DND-41 (cell line): ENCODE measurements at regions not wholly inside any gene's neighbourhood (a gene's known extent, or its start where the extent isn't known, plus 50 kb on each side); places are given as distances from the start of the nearest gene placed in this dataset.

Experiments used
- ATAC-seq: fragments of 200-7000 bp; cut with Tn5 transposase; 3 replicates; pipeline ENCODE4 v1.9.1; 2021; ENCODE audit warnings: low read depth; ENCODE audit not compliant: insufficient read depth
- DNase-seq: peaks from one replicate; pipeline ENCODE4 v3.0.0-alpha.2; 2020
- H2AFZ ChIP-seq: 2 replicates; pipeline ENCODE4 v1.6.0; 2012; ENCODE audit warnings: low read depth, low read length
- H3K27ac ChIP-seq: 2 replicates; pipeline ENCODE4 v1.5.1; 2012; ENCODE audit warnings: low read length, inconsistent platforms
- H3K27me3 ChIP-seq: fragments of 200-600 bp; sonication (generic); 2 replicates; pipeline ENCODE4 v1.6.0; 2012; ENCODE audit warnings: low read length, mild to moderate bottlenecking, inconsistent platforms; ENCODE audit not compliant: insufficient read depth, poor library complexity
- H3K36me3 ChIP-seq: 2 replicates; pipeline ENCODE4 v1.5.1; 2012; ENCODE audit warnings: low read length, inconsistent platforms; ENCODE audit not compliant: insufficient read depth
- H3K4me1 ChIP-seq: 2 replicates; pipeline ENCODE4 v1.5.1; 2012; ENCODE audit warnings: mild to moderate bottlenecking, low read length; ENCODE audit not compliant: insufficient read depth
- H3K4me2 ChIP-seq: 2 replicates; pipeline ENCODE4 v1.6.0; 2012; ENCODE audit warnings: mild to moderate bottlenecking, moderate library complexity, low read length, inconsistent platforms; ENCODE audit not compliant: insufficient read depth
- H3K4me3 ChIP-seq, 2 experiments: fragments of 200-600 bp in 1 of 2; shearing (Covaris generic) in 1 of 2; 2 replicates each; pipeline ENCODE4 v1.5.1; 2012 to 2016; ENCODE audit warnings: inconsistent platforms in 2 of 2, low read length in 2 of 2, mild to moderate bottlenecking in 2 of 2, low read depth in 1 of 2, moderate library complexity in 1 of 2
- H3K79me2 ChIP-seq: 2 replicates; pipeline ENCODE4 v1.6.0; 2012; ENCODE audit warnings: low read length, inconsistent platforms; ENCODE audit not compliant: insufficient read depth
- H3K9ac ChIP-seq: 2 replicates; pipeline ENCODE4 v1.6.0; 2012; ENCODE audit warnings: low read depth, mild to moderate bottlenecking, inconsistent platforms, low read length, moderate library complexity
- H3K9me3 ChIP-seq: 2 replicates; pipeline ENCODE4 v1.5.1; 2012; ENCODE audit warnings: low read length, moderate library complexity, mild to moderate bottlenecking, inconsistent platforms; ENCODE audit not compliant: insufficient read depth, severe bottlenecking
- H4K20me1 ChIP-seq: 2 replicates; pipeline ENCODE4 v1.6.0; 2012; ENCODE audit warnings: low read length; ENCODE audit not compliant: insufficient read depth
- EZH2 ChIP-seq: IDR thresholded peaks from 3 replicates; pipeline ENCODE4 v1.6.1; 2012; ENCODE audit warnings: borderline replicate concordance, low read depth, mild to moderate bottlenecking, moderate library complexity, low read length, inconsistent platforms; ENCODE audit not compliant: severe bottlenecking
- TF ChIP-seq, protein P1 (sequence below): IDR thresholded peaks from 2 replicates; pipeline ENCODE4 v1.5.1; 2012; ENCODE audit warnings: borderline replicate concordance, low read length, moderate library complexity, mild to moderate bottlenecking; ENCODE audit not compliant: poor library complexity, severe bottlenecking; ENCODE audit errors: extremely low read depth

DNA sequence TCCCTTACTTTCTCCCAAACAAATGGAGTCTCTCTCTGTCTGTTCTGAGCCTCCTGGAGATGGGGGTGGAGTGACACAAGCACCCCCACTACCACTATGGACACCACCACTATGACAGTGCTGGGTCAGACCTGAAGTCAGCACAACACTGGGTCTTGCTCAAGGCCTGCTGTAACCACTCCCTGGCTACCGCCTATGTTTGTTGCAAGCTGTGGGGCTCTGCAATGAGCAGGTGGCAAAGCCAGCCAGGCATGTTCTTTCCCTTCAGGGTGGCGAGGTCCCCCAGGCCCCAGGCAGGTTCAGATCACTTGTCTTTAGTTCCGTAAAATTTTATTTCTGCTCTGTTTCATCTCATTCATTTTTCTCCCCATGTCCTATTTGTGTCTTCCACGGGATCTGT, 349.8 kb downstream of the TMEM121 start:
- no peak overlapping the region for H3K4me3 ChIP-seq
- no peak overlapping the region for H3K4me2 ChIP-seq
- DNase-seq (no peak), ATAC-seq (no peak)
- H4K20me1 ChIP-seq, result no peaks in the 10 kb centered on the region
- H3K27me3 ChIP-seq, result peaks cover 16% of the 10 kb centered on the region
- H3K9me3 ChIP-seq, result no peaks in the 10 kb centered on the region
- TF ChIP-seq, protein P1, sequence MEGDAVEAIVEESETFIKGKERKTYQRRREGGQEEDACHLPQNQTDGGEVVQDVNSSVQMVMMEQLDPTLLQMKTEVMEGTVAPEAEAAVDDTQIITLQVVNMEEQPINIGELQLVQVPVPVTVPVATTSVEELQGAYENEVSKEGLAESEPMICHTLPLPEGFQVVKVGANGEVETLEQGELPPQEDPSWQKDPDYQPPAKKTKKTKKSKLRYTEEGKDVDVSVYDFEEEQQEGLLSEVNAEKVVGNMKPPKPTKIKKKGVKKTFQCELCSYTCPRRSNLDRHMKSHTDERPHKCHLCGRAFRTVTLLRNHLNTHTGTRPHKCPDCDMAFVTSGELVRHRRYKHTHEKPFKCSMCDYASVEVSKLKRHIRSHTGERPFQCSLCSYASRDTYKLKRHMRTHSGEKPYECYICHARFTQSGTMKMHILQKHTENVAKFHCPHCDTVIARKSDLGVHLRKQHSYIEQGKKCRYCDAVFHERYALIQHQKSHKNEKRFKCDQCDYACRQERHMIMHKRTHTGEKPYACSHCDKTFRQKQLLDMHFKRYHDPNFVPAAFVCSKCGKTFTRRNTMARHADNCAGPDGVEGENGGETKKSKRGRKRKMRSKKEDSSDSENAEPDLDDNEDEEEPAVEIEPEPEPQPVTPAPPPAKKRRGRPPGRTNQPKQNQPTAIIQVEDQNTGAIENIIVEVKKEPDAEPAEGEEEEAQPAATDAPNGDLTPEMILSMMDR, result no peak
- TF ChIP-seq EZH2, result no peak
- H2AFZ ChIP-seq, result no peak overlapping the region
- H3K79me2 ChIP-seq, result no peaks in the 10 kb centered on the region
- H3K9ac ChIP-seq, result no peak overlapping the region
- H3K27ac ChIP-seq, result no peak overlapping the region
- no peaks in the 10 kb centered on the region for H3K36me3 ChIP-seq
- no peaks in the 10 kb centered on the region for H3K4me1 ChIP-seq

DNA sequence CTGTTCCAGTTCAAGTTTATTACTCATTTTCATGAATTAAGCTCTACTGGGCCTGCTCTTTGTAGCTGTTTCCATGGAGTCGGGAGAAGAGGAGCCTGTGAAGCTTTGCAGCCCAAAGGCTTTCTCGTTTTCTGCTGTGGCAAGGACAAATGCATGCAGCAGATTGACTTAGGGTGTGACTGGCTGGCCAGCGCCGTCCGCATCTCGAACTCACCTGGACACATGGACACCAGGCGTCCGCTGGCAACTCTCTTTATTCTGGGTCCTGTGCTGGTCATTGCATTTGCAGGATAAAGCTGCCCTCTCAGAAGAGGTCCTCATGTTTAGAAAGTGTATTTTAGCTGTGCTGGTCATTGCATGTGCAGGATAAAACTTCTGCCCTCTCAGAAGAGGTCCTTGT, 350.4 kb downstream of the TMEM121 start:
- no peaks in the 10 kb centered on the region for H3K79me2 ChIP-seq
- H3K4me3 ChIP-seq, result no peak overlapping the region
- no peak overlapping the region for H3K9ac ChIP-seq
- DNase-seq (no peak), ATAC-seq (no peak)
- TF ChIP-seq, protein P1, result no peak
- no peak for TF ChIP-seq EZH2
- H3K36me3 ChIP-seq, result no peaks in the 10 kb centered on the region
- peaks cover 16% of the 10 kb centered on the region for H3K27me3 ChIP-seq
- no peak overlapping the region for H3K27ac ChIP-seq
- H2AFZ ChIP-seq, result no peak overlapping the region
- H4K20me1 ChIP-seq, result no peaks in the 10 kb centered on the region
- H3K9me3 ChIP-seq, result no peaks in the 10 kb centered on the region
- H3K4me1 ChIP-seq, result no peaks in the 10 kb centered on the region
- no peak overlapping the region for H3K4me2 ChIP-seq

DNA sequence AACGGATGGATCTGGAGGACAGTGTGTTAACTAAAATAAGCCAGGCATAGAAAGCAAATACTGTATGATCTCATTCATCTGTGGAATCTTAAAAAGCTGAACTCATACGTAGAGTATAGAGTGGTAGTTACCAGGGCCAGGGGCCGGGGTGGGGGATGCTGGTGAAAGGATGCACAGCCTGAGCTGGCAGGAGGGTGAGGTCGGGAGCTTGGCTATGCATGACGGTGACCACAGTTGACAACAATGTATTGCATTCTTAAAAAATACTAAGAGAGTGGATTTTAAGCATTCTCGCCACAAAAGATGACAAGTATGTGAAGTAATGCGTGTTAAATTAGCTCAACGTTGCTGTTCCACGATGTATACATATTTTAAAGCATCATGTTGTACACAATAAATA, 351.3 kb downstream of the TMEM121 start:
- H3K27ac ChIP-seq, result no peak overlapping the region
- TF ChIP-seq, protein P1, result no peak
- no peak for TF ChIP-seq EZH2
- no peaks in the 10 kb centered on the region for H4K20me1 ChIP-seq
- DNase-seq (no peak), ATAC-seq (no peak)
- H3K4me3 ChIP-seq, result no peak overlapping the region
- no peaks in the 10 kb centered on the region for H3K4me1 ChIP-seq
- no peaks in the 10 kb centered on the region for H3K9me3 ChIP-seq
- no peaks in the 10 kb centered on the region for H3K79me2 ChIP-seq
- H3K9ac ChIP-seq, result no peak overlapping the region
- H3K36me3 ChIP-seq, result no peaks in the 10 kb centered on the region
- H2AFZ ChIP-seq, result no peak overlapping the region
- peaks cover 16% of the 10 kb centered on the region for H3K27me3 ChIP-seq
- no peak overlapping the region for H3K4me2 ChIP-seq

DNA sequence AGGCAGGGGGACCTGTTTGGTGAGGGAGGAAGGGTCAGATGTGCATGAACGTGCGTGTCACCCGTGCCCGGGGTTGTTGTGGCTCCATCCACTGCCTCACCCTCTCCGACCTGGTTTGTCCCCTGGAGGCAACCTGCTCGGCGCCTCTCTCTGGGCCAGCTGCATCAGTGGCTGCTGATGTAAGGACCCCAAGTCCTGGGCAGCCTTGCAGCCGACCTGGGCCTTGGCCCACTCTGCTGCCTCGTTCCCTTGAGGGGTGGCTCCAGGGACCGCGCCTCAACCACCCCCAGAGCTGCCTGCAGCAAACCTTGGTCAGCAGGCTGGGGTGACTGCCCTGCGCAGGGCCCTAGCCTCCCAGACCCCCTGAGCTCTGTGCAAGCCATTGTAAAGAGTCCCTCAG, 351.7 kb downstream of the TMEM121 start:
- peaks cover 16% of the 10 kb centered on the region for H3K27me3 ChIP-seq
- no peaks in the 10 kb centered on the region for H3K9me3 ChIP-seq
- ATAC-seq (no peak), DNase-seq (no peak)
- no peaks in the 10 kb centered on the region for H3K36me3 ChIP-seq
- no peaks in the 10 kb centered on the region for H3K4me1 ChIP-seq
- H3K27ac ChIP-seq, result no peak overlapping the region
- no peak overlapping the region for H3K4me2 ChIP-seq
- no peak overlapping the region for H3K4me3 ChIP-seq
- H3K9ac ChIP-seq, result no peak overlapping the region
- TF ChIP-seq, protein P1, result no peak
- TF ChIP-seq EZH2, result no peak
- no peaks in the 10 kb centered on the region for H3K79me2 ChIP-seq
- H4K20me1 ChIP-seq, result no peaks in the 10 kb centered on the region
- no peak overlapping the region for H2AFZ ChIP-seq
